SU-DHL-6 (cell line): ENCODE measurements at regions not wholly inside any gene's neighbourhood (a gene's known extent, or its start where the extent isn't known, plus 50 kb on each side); places are given as distances from the start of the nearest gene placed in this dataset.

Source experiments
- H2AFZ ChIP-seq: fragments of 200-600 bp; sonication (generic); 2 replicates; pipeline ENCODE4 v1.6.1; 2014; ENCODE audit warnings: low read depth, mild to moderate bottlenecking, moderate library complexity, mixed read lengths, antibody characterized with exemption, low read length; ENCODE audit not compliant: severe bottlenecking
- H3F3A ChIP-seq: fragments of 200-600 bp; shearing (Covaris generic); 2 replicates; pipeline ENCODE4 v1.6.0; 2016; ENCODE audit warnings: antibody characterized with exemption, mild to moderate bottlenecking; ENCODE audit not compliant: insufficient read depth
- H3K27ac ChIP-seq: fragments of 200-600 bp; sonication (generic); 2 replicates; pipeline ENCODE4 v1.5.1; 2016; ENCODE audit warnings: low read depth, mild to moderate bottlenecking, low read length, moderate library complexity, mixed read lengths
- H3K27me3 ChIP-seq: fragments of 200-600 bp; sonication (generic), shearing (Covaris generic); 2 replicates; pipeline ENCODE4 v1.6.0; 2014; ENCODE audit warnings: mild to moderate bottlenecking, low read length
- H3K36me3 ChIP-seq: fragments of 200-600 bp; sonication (generic); 2 replicates; pipeline ENCODE4 v1.6.1; 2014; ENCODE audit warnings: mild to moderate bottlenecking, low read length, mixed read lengths
- H3K4me2 ChIP-seq: fragments of 300-600, 200-600 bp; shearing (Covaris generic), sonication (generic); 2 replicates; pipeline ENCODE4 v1.6.0; 2014; ENCODE audit warnings: low read length, low read depth, mild to moderate bottlenecking; ENCODE audit not compliant: poor library complexity, severe bottlenecking
- H3K4me3 ChIP-seq: fragments of 200-600 bp; sonication (generic); 2 replicates; pipeline ENCODE4 v1.5.1; 2014; ENCODE audit warnings: antibody characterized with exemption, low read length, mild to moderate bottlenecking, mixed read lengths; ENCODE audit not compliant: insufficient read depth, poor library complexity, severe bottlenecking
- H3K79me2 ChIP-seq: fragments of 200-600 bp; sonication (generic); 2 replicates; pipeline ENCODE4 v1.6.1; 2014; ENCODE audit warnings: mild to moderate bottlenecking, low read length, moderate library complexity; ENCODE audit not compliant: insufficient read depth
- H3K9ac ChIP-seq: fragments of 200-600 bp; sonication (generic); 2 replicates; pipeline ENCODE4 v1.7.0; 2014; ENCODE audit warnings: mild to moderate bottlenecking, low read length
- H3K9me2 ChIP-seq: fragments of 200-600 bp; sonication (generic); replicated peaks from 2 replicates; pipeline ENCODE4 v1.6.1; 2014; ENCODE audit warnings: low read length; ENCODE audit not compliant: insufficient read depth
- H3K9me3 ChIP-seq: fragments of 200-600 bp; sonication (generic); 2 replicates; pipeline ENCODE4 v1.6.1; 2014; ENCODE audit warnings: low read length, mixed read lengths; ENCODE audit not compliant: insufficient read depth
- H4K20me1 ChIP-seq: fragments of 200-600 bp; sonication (generic); 2 replicates; pipeline ENCODE4 v1.6.1; 2014; ENCODE audit warnings: low read depth, mild to moderate bottlenecking, antibody characterized with exemption, low read length, moderate library complexity, mixed read lengths
- CTCF ChIP-seq: fragments of 200-600 bp; sonication (generic); IDR thresholded peaks from one replicate; pipeline ENCODE4 v1.5.1; 2017; ENCODE audit warnings: antibody characterized with exemption, mild to moderate bottlenecking, low read length, moderate library complexity; ENCODE audit not compliant: insufficient read depth, poor library complexity, severe bottlenecking
- EZH2phosphoT487 ChIP-seq: fragments of 200-600 bp; sonication (generic), shearing (Covaris generic); conservative IDR thresholded peaks from 2 replicates; pipeline ENCODE4 v1.6.1; 2018; ENCODE audit warnings: mild to moderate bottlenecking, antibody characterized with exemption, low read length, moderate library complexity, mixed read lengths

GRCh38 chr21:33124889-33125288 is 54.9 kb downstream of the OLIG1 start:
- Histone ChIP-seq H3K9me3 (no peaks in the 10 kb centered on the region), H3K4me2 (no peak overlapping the region), H2AFZ (no peak overlapping the region), H3K27me3 (no peaks in the 10 kb centered on the region), H3K36me3 (no peaks in the 10 kb centered on the region), H3F3A (no peaks in the 10 kb centered on the region), H3K4me3 (no peak overlapping the region), H3K79me2 (no peaks in the 10 kb centered on the region), H3K27ac (no peak overlapping the region), H3K9ac (no peak overlapping the region), H4K20me1 (no peaks in the 10 kb centered on the region), H3K9me2 (no peaks in the 10 kb centered on the region)
- TF ChIP-seq EZH2phosphoT487, result no peak
- TF ChIP-seq CTCF, result no peak

GRCh38 chr21:33125680-33126375 is 55.9 kb downstream of the OLIG1 start:
- no peaks in the 10 kb centered on the region for H4K20me1 ChIP-seq
- H3K4me3 ChIP-seq, result no peak overlapping the region
- TF ChIP-seq EZH2phosphoT487 (no peak), CTCF (no peak)
- H3K9me3 ChIP-seq, result no peaks in the 10 kb centered on the region
- no peaks in the 10 kb centered on the region for H3F3A ChIP-seq
- no peak overlapping the region for H2AFZ ChIP-seq
- H3K27me3 ChIP-seq, result no peaks in the 10 kb centered on the region
- no peak overlapping the region for H3K27ac ChIP-seq
- H3K79me2 ChIP-seq, result no peaks in the 10 kb centered on the region
- no peaks in the 10 kb centered on the region for H3K9me2 ChIP-seq
- H3K4me2 ChIP-seq, result no peak overlapping the region
- H3K9ac ChIP-seq, result no peak overlapping the region
- H3K36me3 ChIP-seq, result no peaks in the 10 kb centered on the region

GRCh38 chr21:33126569-33126968 is 56.6 kb downstream of the OLIG1 start:
- Histone ChIP-seq H4K20me1 (no peaks in the 10 kb centered on the region), H2AFZ (no peak overlapping the region), H3K4me2 (no peak overlapping the region), H3K36me3 (no peaks in the 10 kb centered on the region), H3K27ac (no peak overlapping the region), H3K9ac (no peak overlapping the region), H3K9me3 (no peaks in the 10 kb centered on the region), H3K79me2 (no peaks in the 10 kb centered on the region), H3F3A (no peaks in the 10 kb centered on the region), H3K4me3 (no peak overlapping the region), H3K9me2 (no peaks in the 10 kb centered on the region), H3K27me3 (no peaks in the 10 kb centered on the region)
- no peak for TF ChIP-seq CTCF
- no peak for TF ChIP-seq EZH2phosphoT487
